ENCODE measurements at regions not wholly inside any gene's neighbourhood (a gene's known extent, or its start where the extent isn't known, plus 50 kb on each side); places are given as distances from the start of the nearest gene placed in this dataset.

DNA sequence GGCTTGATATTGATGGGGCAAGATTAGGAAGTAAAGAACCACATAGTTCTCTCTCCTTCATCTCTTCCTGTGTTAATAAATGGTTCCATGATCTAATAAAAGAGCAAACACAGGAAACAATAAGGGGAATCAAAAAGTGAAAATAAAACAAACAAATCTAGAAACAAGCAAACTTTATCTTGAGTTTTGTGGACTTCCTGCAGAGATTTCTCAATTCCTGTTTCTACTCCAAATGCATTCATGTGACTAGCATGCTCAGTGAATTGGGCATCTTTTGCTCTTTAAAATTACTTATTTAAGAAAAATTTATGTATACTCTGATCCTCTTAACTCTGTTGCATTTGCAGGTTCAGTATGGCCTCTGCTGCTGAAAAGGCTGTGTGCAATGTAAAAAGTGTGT, 682.0 kb downstream of the KCTD8 start:
- TF ChIP-seq, protein P1, sequence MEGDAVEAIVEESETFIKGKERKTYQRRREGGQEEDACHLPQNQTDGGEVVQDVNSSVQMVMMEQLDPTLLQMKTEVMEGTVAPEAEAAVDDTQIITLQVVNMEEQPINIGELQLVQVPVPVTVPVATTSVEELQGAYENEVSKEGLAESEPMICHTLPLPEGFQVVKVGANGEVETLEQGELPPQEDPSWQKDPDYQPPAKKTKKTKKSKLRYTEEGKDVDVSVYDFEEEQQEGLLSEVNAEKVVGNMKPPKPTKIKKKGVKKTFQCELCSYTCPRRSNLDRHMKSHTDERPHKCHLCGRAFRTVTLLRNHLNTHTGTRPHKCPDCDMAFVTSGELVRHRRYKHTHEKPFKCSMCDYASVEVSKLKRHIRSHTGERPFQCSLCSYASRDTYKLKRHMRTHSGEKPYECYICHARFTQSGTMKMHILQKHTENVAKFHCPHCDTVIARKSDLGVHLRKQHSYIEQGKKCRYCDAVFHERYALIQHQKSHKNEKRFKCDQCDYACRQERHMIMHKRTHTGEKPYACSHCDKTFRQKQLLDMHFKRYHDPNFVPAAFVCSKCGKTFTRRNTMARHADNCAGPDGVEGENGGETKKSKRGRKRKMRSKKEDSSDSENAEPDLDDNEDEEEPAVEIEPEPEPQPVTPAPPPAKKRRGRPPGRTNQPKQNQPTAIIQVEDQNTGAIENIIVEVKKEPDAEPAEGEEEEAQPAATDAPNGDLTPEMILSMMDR (IDR thresholded peaks at IDR 0.05) = no peak
- TF ChIP-seq EP300 (IDR thresholded peaks at IDR 0.05) (no peak), POLR2A (IDR thresholded peaks at IDR 0.05) (no peak)
